ENCODE measurements at regions not wholly inside any gene's neighbourhood (a gene's known extent, or its start where the extent isn't known, plus 50 kb on each side); places are given as distances from the start of the nearest gene placed in this dataset.

- Histone ChIP-seq H3K27me3 (ENCODE audit: control insufficient read depth in 1 of 2, insufficient read depth in 2 of 2, low read length in 1 of 2) (no peaks in the 10 kb centered on the region), H3K4me3 (ENCODE audit: low read length in 2 of 2) (no peak overlapping the region), H3K27ac (ENCODE audit: low read depth in 1 of 2, low read length in 2 of 2) (no peak overlapping the region), H3K9me3 (ENCODE audit: control insufficient read depth, low read length) (no peaks in the 10 kb centered on the region), H3K4me1 (ENCODE audit: control insufficient read depth in 1 of 2, insufficient read depth in 2 of 2, low read length in 2 of 2) (peaks cover 0 to 2% of the 10 kb centered on the region in 2 donors), H3K36me3 (ENCODE audit: control insufficient read depth in 1 of 2, insufficient read depth in 2 of 2, low read length in 1 of 2) (no peaks in the 10 kb centered on the region)
- no peak for ATAC-seq (ENCODE audit: low FRiP score)
- 54 to 88% methylated on average over 3 of the region's 3 CpGs for WGBS, 2 donors
- intact Hi-C loops (cut with DNase I), result no loop called here
- DNase-seq, result no peak
These were observed 1357.7 kb upstream of the GJE1 start for GRCh38 chr6:140775061-140775460.

- ATAC-seq (ENCODE audit: low FRiP score), result peak; percentile 36
- Histone ChIP-seq H3K27ac (ENCODE audit: low read depth in 1 of 2, low read length in 2 of 2) (peak overlapping the region in 1 of 2 donors; percentile 28), H3K9me3 (ENCODE audit: control insufficient read depth, low read length) (no peaks in the 10 kb centered on the region), H3K36me3 (ENCODE audit: control insufficient read depth in 1 of 2, insufficient read depth in 2 of 2, low read length in 1 of 2) (no peaks in the 10 kb centered on the region), H3K4me3 (ENCODE audit: low read length in 2 of 2) (no peak overlapping the region), H3K27me3 (ENCODE audit: control insufficient read depth in 1 of 2, insufficient read depth in 2 of 2, low read length in 1 of 2) (no peaks in the 10 kb centered on the region), H3K4me1 (ENCODE audit: control insufficient read depth in 1 of 2, insufficient read depth in 2 of 2, low read length in 2 of 2) (peaks cover 0 to 2% of the 10 kb centered on the region in 2 donors)
- intact Hi-C loops (cut with DNase I), result no loop called here
- no peak for DNase-seq
- 3% methylated on average over 3 of the region's 3 CpGs for WGBS, 2 donors
These were observed 1358.6 kb upstream of the GJE1 start for GRCh38 chr6:140774080-140774505.

GRCh38 chr6:140773276-140773675 is 1359.4 kb upstream of the GJE1 start:
- H3K4me3 ChIP-seq (ENCODE audit: low read length in 2 of 2), result no peak overlapping the region
- H3K9me3 ChIP-seq (ENCODE audit: control insufficient read depth, low read length), result no peaks in the 10 kb centered on the region
- no peak for DNase-seq
- no peaks in the 10 kb centered on the region for H3K36me3 ChIP-seq (ENCODE audit: control insufficient read depth in 1 of 2, insufficient read depth in 2 of 2, low read length in 1 of 2)
- intact Hi-C loops (cut with DNase I), result no loop called here
- no peak overlapping the region for H3K27ac ChIP-seq (ENCODE audit: low read depth in 1 of 2, low read length in 2 of 2)
- H3K27me3 ChIP-seq (ENCODE audit: control insufficient read depth in 1 of 2, insufficient read depth in 2 of 2, low read length in 1 of 2), result no peaks in the 10 kb centered on the region
- H3K4me1 ChIP-seq (ENCODE audit: control insufficient read depth in 1 of 2, insufficient read depth in 2 of 2, low read length in 2 of 2), result peaks cover 0 to 2% of the 10 kb centered on the region in 2 donors
- ATAC-seq (ENCODE audit: low FRiP score), result no peak

GRCh38 chr6:140772576-140772975 is 1360.1 kb upstream of the GJE1 start:
- ATAC-seq (ENCODE audit: low FRiP score) (no peak), DNase-seq (no peak)
- Histone ChIP-seq H3K9me3 (ENCODE audit: control insufficient read depth, low read length) (no peaks in the 10 kb centered on the region), H3K36me3 (ENCODE audit: control insufficient read depth in 1 of 2, insufficient read depth in 2 of 2, low read length in 1 of 2) (no peaks in the 10 kb centered on the region), H3K27ac (ENCODE audit: low read depth in 1 of 2, low read length in 2 of 2) (no peak overlapping the region), H3K27me3 (ENCODE audit: control insufficient read depth in 1 of 2, insufficient read depth in 2 of 2, low read length in 1 of 2) (no peaks in the 10 kb centered on the region), H3K4me3 (ENCODE audit: low read length in 2 of 2) (no peak overlapping the region), H3K4me1 (ENCODE audit: control insufficient read depth in 1 of 2, insufficient read depth in 2 of 2, low read length in 2 of 2) (peaks cover 0 to 2% of the 10 kb centered on the region in 2 donors)
- intact Hi-C loops (cut with DNase I), result no loop called here
- 60 to 61% methylated on average over 3 of the region's 3 CpGs for WGBS, 2 donors

- no peak overlapping the region for H3K4me3 ChIP-seq (ENCODE audit: low read length in 2 of 2)
- intact Hi-C loops (cut with DNase I), result no loop called here
- no peak for ATAC-seq (ENCODE audit: low FRiP score)
These were observed 1364.6 kb upstream of the GJE1 start for GRCh38 chr6:140768133-140768532.

GRCh38 chr6:140766999-140767398 is 1365.7 kb upstream of the GJE1 start:
- ATAC-seq (ENCODE audit: low FRiP score), result no peak
- 45 to 52% methylated on average over 2 of the region's 2 CpGs for WGBS, 2 donors
- no peaks in the 10 kb centered on the region for H3K36me3 ChIP-seq (ENCODE audit: control insufficient read depth in 1 of 2, insufficient read depth in 2 of 2, low read length in 1 of 2)
- no peak for DNase-seq
- H3K27ac ChIP-seq (ENCODE audit: low read depth in 1 of 2, low read length in 2 of 2), result no peak overlapping the region
- peaks cover 0 to 2% of the 10 kb centered on the region in 2 donors for H3K4me1 ChIP-seq (ENCODE audit: control insufficient read depth in 1 of 2, insufficient read depth in 2 of 2, low read length in 2 of 2)
- no peaks in the 10 kb centered on the region for H3K27me3 ChIP-seq (ENCODE audit: control insufficient read depth in 1 of 2, insufficient read depth in 2 of 2, low read length in 1 of 2)
- no peaks in the 10 kb centered on the region for H3K9me3 ChIP-seq (ENCODE audit: control insufficient read depth, low read length)
- no peak overlapping the region for H3K4me3 ChIP-seq (ENCODE audit: low read length in 2 of 2)
- intact Hi-C loops (cut with DNase I), result no loop called here

More at GRCh38 chr6:140768133-140768532, 1364.6 kb upstream of the GJE1 start:
- Histone ChIP-seq H3K27ac (ENCODE audit: low read depth in 1 of 2, low read length in 2 of 2) (no peak overlapping the region), H3K27me3 (ENCODE audit: control insufficient read depth in 1 of 2, insufficient read depth in 2 of 2, low read length in 1 of 2) (no peaks in the 10 kb centered on the region), H3K4me1 (ENCODE audit: control insufficient read depth in 1 of 2, insufficient read depth in 2 of 2, low read length in 2 of 2) (peaks cover 0 to 2% of the 10 kb centered on the region in 2 donors), H3K36me3 (ENCODE audit: control insufficient read depth in 1 of 2, insufficient read depth in 2 of 2, low read length in 1 of 2) (no peaks in the 10 kb centered on the region), H3K9me3 (ENCODE audit: control insufficient read depth, low read length) (no peaks in the 10 kb centered on the region)
- no peak for DNase-seq
- WGBS, 2 donors, result 97 to 98% methylated on average over 3 of the region's 3 CpGs

GRCh38 chr6:140758169-140758877 is 1374.4 kb upstream of the GJE1 start:
- WGBS, 2 donors, result 81 to 82% methylated on average over 3 of the region's 3 CpGs
- Histone ChIP-seq H3K27me3 (ENCODE audit: control insufficient read depth in 1 of 2, insufficient read depth in 2 of 2, low read length in 1 of 2) (no peaks in the 10 kb centered on the region), H3K36me3 (ENCODE audit: control insufficient read depth in 1 of 2, insufficient read depth in 2 of 2, low read length in 1 of 2) (no peaks in the 10 kb centered on the region), H3K9me3 (ENCODE audit: control insufficient read depth, low read length) (peaks cover 1% of the 10 kb centered on the region), H3K27ac (ENCODE audit: low read depth in 1 of 2, low read length in 2 of 2) (no peak overlapping the region), H3K4me1 (ENCODE audit: control insufficient read depth in 1 of 2, insufficient read depth in 2 of 2, low read length in 2 of 2) (no peaks in the 10 kb centered on the region), H3K4me3 (ENCODE audit: low read length in 2 of 2) (no peak overlapping the region)
- intact Hi-C loops (cut with DNase I), result no loop called here
- no peak for ATAC-seq (ENCODE audit: low FRiP score)
- DNase-seq, result no peak

- Histone ChIP-seq H3K36me3 (ENCODE audit: control insufficient read depth in 1 of 2, insufficient read depth in 2 of 2, low read length in 1 of 2) (no peaks in the 10 kb centered on the region), H3K27ac (ENCODE audit: low read depth in 1 of 2, low read length in 2 of 2) (no peak overlapping the region), H3K9me3 (ENCODE audit: control insufficient read depth, low read length) (no peaks in the 10 kb centered on the region), H3K4me3 (ENCODE audit: low read length in 2 of 2) (no peak overlapping the region), H3K4me1 (ENCODE audit: control insufficient read depth in 1 of 2, insufficient read depth in 2 of 2, low read length in 2 of 2) (no peaks in the 10 kb centered on the region), H3K27me3 (ENCODE audit: control insufficient read depth in 1 of 2, insufficient read depth in 2 of 2, low read length in 1 of 2) (no peaks in the 10 kb centered on the region)
- DNase-seq, result no peak
- no peak for ATAC-seq (ENCODE audit: low FRiP score)
- WGBS, 2 donors, result 93 to 95% methylated on average over 1 of the region's 1 CpG
- intact Hi-C loops (cut with DNase I), result no loop called here
These were observed 1377.8 kb upstream of the CITED2 start for GRCh38 chr6:140752234-140752633.

GRCh38 chr6:140747114-140747513 is 1372.7 kb upstream of the CITED2 start:
- WGBS, 2 donors, result 97 to 98% methylated on average over 2 of the region's 2 CpGs
- DNase-seq, result no peak
- intact Hi-C loops (cut with DNase I), result no loop called here

More at GRCh38 chr6:140747114-140747513, 1372.7 kb upstream of the CITED2 start:
- ATAC-seq (ENCODE audit: low FRiP score), result no peak
- Histone ChIP-seq H3K27me3 (ENCODE audit: control insufficient read depth in 1 of 2, insufficient read depth in 2 of 2, low read length in 1 of 2) (no peaks in the 10 kb centered on the region), H3K27ac (ENCODE audit: low read depth in 1 of 2, low read length in 2 of 2) (no peak overlapping the region), H3K4me1 (ENCODE audit: control insufficient read depth in 1 of 2, insufficient read depth in 2 of 2, low read length in 2 of 2) (no peaks in the 10 kb centered on the region), H3K4me3 (ENCODE audit: low read length in 2 of 2) (no peak overlapping the region), H3K9me3 (ENCODE audit: control insufficient read depth, low read length) (no peaks in the 10 kb centered on the region), H3K36me3 (ENCODE audit: control insufficient read depth in 1 of 2, insufficient read depth in 2 of 2, low read length in 1 of 2) (no peaks in the 10 kb centered on the region)
